ENCODE measurements at regions not wholly inside any gene's neighbourhood (a gene's known extent, or its start where the extent isn't known, plus 50 kb on each side); places are given as distances from the start of the nearest gene placed in this dataset.

DNA sequence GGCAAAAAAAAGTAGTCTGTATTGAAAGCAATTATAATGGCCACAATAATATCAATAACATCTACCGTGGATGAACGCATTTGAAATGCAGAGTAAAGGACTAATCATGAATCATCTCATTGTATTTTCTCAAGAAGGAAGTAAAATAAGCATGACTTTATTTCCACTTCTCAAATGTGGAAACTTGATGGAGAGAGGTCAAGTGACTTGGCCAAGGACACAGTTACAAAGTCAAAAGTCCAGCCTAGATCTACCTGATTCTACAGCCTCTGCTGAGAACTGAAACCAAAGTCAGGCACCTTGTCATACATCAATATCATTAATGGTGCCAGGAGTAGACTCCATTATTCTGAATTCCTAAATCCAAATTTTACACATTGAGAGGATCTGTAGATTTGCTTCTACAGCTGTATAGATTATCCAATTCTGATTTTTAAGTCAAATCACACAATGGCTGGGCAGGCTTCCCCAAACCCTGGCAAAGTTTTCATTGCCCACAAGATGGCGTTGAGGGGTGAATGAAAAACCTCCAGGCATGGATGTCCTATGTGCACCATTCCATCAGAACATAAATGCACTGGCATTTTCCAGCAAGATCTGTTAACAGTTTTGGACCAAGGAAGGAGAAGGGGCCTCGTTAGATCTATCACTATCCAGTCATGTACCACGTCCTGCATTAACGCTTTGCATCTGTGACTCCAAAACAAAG lies 423.1 kb downstream of the MAFB start:
- no peak for DNase-seq

DNA sequence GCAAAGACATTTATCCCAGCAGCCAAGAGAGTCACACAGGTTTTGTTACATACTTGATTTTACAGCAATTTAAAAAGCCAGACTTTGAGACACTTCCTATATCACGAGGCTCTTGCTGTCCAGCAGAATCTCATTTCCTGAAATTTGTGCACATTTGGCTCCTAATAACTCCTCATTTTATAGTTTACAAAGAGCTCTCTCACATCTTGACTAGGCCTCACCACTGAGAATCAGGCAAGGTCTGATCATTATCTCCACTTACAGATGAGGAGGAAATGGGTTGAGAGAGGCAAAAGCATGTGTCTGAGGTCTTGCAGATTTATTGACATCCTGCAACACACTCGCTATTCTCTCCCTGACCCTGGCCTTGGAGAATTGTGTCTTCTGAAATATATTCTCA lies 426.8 kb downstream of the MAFB start:
- DNase-seq = no peak

DNA sequence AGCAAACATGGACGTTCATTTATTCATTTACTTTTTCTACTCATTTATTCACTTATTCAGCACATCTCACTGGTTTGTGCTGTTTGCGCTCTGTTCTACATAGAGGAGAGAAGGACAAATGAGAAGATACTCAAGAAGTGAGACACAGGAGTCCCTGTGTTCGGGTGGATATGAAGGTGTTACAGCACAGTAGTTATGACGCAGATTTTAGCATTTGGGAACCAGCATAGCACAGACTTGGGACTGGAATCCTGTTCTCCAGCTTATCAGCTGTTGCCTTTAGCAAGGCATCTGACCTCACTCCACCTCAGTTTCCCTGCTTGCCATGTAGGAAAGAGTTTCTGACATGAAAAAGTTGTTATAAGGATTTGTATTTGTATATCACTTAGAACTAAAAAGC lies 430.1 kb downstream of the MAFB start:
- DNase-seq = no peak

DNA sequence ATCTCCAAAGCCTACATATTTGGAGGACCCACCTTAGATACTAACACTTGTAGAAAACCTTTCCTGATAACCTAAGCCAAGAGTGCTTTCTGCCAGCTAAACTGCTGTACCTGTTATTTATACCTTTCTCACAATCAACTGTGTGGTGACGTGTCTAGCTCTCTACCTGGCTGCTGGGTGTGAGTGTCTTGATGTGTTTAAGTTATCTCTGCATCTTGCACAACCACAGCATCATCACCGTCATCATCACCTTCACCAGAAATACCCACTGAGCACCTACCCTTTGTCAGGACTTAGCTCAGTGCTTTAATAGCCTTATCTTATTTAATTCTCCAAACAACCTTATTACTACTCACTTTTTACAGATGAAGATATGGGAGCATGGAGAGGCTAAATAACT lies 431.3 kb downstream of the MAFB start:
- no peak for DNase-seq

DNA sequence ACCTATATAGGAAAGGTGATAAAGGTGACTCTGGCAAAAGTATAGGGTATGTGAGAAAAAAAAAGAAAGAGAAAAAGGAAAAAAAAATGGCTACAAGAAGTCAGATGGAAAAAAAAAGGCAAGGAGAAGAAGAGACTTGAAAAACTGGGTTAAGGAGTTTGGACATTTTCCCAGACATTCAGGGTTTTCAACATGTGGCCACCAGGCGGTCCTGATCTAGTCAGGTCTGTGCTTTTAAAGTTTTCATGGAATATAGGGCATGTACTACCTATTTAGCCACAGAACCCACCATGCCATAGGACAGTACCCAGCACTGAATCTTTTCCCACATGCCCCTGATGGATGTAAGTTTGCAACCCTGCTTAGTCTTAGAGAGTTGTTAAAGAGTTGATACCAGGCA lies 433.7 kb downstream of the MAFB start:
- DNase-seq = no peak

DNA sequence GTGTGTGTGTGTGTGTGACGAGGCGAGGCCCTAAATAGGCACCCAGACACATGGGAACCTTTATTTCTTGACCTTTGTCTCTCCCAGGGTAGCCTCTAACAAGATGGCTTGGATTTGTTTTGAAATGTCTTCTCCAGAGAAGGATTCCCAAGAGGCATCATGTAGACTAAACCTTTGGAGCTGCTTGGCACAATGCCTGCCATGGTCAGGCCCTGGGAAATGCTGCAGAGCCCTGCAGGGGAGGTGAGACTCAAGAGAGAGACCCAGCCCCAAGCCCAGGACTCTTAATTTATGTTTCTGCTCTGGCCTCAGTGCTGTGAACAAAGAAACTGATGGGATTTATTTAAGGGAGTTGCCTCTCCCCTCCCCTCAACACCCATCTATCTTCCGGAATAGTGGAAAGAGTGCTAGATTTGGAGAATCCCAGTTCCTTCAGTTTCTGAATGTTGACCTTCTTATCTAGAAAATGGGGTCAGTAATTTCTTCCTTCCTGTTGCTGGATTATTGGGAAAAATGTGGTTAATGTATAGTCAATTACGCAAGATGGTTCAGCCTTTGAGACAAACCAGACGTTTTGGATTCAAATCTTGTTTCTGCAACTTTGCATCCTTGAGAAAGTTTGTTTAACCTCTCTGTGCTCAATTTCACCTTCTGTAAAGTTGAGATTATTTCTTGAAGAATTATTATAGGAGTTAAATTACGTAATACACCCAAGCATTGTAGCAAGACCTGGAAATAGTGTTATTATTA lies 434.8 kb downstream of the MAFB start:
- DNase-seq = no peak

DNA sequence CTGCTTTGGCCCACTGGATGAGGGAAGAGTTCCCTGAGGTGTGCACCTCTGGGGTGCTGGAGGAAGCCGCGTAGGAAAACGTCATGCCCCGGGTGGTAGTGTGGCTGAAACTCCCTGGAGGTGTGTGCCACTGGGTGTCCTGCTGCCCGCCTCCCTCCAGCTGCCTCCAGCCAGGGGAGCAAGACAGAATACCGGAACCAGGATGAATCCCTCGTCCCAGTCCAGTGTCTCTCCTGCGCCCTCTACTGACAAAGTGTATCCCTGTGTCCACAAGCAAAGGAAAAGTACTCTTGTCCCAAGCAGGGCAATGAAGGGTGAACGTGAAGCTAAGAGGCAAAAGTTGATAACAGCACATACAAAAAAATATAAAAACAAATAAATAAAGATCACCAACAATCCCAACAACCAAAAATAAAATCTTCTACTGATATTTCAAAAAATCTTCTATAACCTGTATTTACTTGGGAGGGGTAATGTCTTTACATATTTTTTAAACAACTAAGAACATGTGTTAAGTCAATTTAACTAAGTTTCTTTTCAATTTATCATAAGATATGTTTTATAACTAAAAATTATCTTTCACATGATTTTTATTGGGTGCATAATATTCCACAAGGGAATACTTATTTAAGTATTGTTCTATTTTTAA lies 437.6 kb downstream of the MAFB start:
- no peak for DNase-seq

DNA sequence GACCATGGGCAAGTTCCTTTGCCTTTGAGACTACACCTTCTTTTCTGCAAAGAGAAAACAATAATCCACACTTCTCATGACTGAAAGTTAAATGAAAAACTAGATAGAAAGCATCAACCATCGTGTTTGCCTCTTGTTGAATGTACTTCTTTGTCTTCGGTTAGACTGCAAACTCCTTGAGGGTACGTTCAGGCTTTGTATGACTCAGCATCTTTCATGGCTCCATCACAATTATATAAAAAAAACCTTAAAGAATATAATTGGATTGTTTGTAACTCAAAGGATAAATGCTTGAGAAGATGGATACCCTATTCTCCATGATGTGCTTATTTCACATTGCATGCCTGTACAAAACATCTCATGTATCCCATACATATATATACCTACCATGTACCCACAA lies 439.2 kb downstream of the MAFB start:
- DNase-seq = no peak

DNA sequence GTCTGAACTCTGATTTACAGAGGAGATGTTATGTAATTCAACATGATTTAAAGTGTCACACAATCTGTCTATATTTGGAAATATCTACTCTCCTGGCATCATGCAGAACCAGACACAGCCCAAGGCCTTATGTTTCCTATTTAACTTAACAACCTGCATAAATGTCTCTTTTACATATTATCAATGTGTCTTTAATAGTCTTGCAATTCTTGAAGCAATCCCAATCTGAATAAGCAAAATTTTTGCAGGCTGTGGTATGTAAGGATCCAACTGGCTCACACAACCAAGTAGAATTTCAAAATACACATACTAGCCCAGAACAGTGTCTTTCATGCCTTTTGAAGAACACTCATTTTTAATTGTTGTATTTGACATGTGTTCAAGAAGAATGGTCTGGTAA lies 443.2 kb downstream of the MAFB start:
- no peak for DNase-seq

DNA sequence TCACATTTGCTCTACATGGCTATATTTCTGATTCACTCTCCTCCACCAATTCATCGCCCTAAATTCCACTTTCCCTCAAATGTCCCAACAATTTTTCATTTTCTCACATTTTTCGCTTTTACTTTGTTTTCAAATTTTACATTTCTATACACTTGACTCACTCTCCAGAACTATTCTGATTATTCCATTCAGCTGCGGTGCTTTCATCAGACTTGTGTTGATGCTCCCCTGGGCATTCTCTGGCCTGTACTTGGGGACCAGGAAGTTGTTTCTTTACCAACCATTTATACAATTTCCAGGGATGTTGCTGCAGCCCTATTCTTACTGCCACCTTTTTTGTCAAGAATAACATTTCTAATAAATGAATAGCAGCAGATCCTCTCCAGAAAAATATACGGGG lies 444.8 kb downstream of the MAFB start:
- DNase-seq = no peak

DNA sequence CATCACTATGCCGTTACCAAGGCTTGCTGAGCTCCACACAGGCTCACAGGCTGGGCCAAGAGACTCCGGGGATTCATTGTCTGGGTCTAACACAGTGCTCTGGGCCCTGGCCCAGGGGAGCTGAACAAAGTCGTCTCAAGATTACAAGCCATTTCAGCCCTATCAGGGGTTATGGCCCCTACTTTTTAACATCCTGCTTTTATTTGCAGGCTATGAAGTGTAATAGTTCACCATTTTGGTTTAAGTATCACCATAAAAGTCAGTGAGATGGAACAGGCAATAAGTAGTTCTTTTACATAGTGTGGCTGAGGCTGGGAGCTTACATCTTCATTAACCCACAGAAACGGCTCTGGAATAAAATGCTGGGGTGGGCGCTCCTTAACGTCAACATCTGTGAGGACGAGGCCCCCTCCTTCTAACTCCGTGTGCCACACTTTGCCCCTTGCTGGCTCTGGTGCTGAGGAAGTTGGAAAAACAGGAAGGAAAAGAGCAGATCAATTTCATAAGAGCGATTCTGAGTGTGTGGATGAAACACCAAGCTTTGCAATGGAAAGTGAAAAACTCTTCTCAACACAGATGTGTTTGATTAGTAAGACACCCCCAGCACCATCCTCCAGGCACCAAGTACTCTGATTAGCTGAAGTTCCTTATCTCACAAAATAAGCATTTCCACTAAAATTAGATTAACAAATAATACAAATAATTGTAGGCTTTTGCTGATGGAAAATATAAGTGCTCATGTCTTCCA lies 447.3 kb downstream of the MAFB start:
- no peak for DNase-seq

DNA sequence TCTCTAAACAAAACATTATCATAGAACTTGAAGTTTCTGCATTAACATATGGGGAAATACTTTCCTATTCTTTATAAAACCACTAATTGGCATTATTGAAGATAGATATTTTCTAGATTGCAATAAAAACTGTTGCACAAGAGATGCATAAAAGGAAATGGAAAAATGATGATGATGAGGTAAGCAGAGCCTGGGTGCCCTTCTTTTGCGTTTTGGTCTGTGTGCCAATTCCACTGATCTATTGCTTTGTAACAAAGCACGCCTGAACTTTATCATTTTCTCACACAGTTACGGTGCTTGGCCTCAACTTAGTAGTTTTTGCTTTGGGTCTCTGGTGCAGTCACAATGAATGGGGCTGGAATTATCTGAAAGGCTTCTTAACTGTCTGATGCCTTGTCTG lies 450.5 kb downstream of the MAFB start:
- DNase-seq = no peak

DNA sequence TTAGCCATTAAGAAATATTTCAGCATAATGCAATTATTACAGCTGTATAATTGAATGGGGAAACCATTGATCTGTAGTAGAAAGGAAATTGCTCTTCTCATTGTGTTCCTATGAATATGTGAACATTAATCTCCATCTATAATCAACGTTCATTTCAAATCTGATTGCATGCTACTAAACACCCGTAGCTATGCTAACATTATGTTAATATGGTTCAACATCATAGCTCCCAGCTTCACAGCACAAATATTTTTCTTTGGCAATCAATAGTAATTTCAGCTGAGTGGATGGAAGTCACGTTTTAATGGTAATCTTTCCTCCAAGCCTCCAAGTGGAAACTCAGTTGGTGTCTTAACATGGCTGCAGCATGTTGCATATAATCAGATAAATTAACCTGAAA lies 454.4 kb downstream of the MAFB start:
- DNase-seq = no peak

DNA sequence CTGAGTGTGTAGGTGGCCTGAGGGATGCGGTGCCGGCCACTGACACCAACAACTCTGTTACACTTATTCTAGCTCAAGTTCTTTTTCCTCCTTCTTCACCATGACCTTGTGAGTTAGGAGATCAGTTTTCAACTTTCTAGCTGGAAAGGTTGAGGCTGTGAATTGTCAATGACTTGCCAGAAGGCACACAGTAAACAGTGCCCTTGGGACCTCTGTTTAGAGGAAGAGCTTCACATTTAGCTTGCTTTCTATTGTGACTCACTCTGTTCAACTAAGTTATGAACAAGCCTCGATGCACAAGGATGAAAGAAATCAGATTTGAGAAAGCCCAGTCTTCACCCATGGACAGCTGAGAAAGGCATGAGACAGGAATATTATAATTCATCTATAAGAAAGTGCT lies 455.6 kb downstream of the MAFB start:
- no peak for DNase-seq

DNA sequence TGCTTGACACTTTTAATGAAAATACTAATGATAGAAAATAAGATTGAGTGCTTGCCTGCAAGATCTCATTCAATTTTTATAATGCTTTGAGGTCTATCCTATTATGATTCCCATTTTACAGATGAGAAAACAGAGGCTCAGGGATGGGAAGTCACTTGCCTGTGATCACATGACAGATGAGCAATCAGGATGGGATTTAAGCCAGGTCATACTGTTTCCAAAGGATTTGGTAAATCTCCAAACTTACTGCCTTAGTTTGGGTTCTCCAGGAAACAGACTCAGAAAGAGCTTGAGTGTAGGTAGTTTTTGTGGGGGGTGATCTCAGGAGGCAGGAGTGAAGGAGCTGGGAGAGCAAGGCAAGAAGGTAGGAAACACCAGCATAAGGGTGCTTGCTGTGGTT lies 456.3 kb downstream of the MAFB start:
- DNase-seq = no peak

DNA sequence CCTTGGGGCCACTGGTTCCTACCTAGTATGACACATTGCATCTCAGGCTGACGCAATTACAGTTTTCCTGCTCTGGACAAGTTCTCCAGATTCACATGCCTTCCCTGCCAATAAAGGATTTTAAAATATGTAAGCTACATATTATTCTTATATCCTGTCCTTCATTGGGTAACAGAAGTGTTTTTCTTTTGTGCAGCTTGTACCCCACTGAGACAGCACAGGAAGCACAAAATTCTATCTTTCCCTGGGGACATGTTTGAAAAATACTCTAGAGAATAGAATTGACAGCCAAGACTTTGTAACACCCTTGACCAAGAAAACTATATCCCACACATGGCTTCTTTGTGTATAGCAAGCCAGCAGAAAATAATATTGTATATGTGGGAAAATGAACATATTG lies 456.8 kb downstream of the MAFB start:
- no peak for DNase-seq

DNA sequence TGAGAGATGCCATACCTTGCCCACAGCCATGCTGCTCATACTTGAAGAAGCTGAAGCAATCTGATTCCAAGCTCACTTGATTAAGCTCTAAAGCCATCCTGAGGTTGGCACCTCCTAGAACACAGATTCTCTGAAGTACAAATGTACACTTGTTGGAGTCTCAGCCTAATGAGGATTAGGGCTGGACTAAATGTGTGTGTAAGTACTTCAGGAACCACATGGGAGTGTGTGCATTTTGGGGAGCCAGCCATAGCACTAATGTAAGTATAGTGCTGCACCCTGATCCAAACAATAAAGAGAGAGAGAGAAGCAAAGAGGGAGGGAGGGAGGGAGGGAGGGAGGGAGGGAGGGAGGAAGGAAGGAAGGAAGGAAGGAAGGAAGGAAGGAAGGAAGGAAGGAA lies 458.6 kb downstream of the MAFB start:
- no peak for DNase-seq

DNA sequence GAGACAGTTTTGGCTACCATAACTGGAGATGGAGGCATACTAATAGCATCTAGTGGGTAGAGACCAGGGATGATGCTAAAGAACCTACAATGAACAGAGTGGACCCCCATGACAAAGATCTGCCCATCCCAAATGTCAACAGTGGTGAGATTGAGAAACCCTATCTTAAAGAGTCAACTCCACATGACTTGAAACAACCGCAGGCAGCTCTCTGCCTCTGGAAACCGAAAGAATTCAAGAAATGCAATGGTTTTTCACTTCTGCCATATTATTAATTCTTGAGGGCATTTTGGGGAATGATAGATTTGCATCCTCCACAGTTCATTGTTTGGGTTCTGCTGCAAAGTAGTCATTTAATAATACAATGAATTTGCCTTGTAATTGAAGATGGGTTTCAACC lies 463.4 kb downstream of the MAFB start:
- no peak for DNase-seq

DNA sequence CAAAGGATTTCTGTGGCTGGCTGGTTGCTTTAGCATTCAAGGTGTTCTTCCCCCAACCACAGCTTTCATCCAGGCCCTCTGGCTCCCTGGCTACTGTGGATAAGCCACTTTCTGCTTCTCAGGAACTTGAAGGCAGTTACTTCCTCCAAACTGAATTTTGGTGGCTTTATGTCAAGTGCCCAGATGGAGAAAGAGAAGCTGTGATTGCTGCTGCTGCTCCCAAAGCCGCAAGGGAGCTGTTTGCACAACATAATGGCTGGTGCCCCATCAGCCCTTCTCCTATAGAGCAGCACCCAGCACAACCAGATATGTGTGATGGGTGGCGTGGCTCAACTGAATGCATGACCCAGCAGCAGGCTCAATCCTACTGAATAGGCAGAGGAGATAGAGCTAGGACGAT lies 465.2 kb downstream of the MAFB start:
- DNase-seq = no peak

DNA sequence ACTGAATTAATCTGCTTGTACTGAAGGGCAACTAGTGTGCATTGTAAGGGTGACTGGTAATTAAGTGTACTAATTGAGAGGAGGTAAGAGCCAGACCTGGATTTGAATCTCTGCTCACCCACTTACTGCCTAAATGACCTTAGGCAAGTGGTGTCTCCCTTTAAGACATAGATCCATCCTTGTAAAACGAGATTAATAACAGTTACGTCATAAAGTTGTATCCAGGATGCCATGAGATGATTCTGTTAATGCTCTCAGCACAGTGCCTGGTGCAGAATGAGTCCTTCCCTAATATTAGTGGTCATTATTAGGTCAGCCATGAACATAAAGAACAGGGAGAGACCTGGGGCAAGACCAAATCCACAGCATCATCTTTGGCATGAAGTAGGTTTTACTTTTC lies 470.1 kb downstream of the MAFB start:
- DNase-seq = no peak

DNA sequence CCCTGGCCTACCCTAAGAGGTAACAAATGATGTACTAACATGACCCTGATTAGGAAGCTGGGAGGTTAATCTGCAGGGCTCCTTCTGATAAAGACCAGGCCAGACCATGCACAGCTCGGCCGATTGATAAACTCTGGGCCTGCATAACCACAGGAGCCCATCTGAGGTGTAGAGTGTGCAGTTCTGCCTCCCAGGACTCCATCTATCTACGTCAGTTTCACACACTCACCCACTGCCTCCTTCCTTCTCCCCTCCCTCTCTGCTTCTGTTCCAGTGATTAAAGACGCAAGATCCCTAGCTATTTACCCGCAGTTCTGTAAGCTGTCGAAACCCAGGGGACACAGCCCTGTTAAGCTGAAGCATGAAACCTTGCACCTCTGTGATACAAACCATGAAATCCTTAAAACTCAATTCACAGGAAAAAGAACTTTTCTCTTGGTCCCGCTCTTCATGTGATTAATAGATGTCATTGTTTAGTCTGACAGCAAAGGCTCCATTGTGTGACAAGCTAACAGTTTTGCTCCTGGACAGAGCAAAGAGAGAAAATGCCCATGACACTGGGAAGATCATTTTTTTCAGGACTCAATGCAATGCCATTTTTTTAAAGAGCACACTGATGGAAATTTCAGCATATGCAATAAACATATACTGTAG lies 470.6 kb downstream of the MAFB start:
- DNase-seq = no peak

DNA sequence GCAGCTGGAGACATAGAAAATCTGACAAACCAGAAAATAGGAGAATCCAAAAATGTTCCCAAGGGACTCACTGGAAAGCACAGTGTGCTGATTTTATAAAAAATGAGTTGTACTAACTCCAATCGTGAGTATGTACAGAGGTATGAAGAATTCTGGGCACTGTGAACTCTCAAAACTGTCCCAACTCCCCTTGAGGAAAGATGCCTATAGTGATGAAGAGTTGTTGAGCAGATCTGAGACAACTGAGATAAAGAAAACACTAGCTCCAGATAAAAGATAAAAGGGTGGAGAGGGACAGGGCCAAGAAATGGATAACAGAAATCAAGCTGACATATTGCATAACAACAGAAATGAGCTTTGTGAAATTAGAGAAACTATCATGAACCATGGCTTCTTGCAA lies 481.4 kb downstream of the MAFB start:
- DNase-seq = no peak

DNA sequence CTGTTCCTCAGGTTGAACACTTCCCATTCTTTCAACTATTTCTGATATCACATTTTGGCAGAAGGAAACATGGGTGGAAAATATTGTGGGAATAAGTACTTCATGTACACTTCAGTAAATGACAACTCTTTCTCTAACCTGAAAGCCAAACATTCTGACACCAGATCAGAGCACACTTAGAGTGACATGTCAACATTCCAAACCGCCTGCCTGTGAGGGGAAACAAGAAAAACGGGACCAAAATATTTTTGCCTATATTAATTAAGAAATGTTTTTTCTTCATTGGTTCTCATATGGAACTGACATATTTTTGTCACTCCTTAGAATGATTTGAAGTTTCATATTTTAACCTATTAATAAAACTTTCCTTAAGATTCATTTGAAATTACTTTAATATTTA lies 483.1 kb downstream of the MAFB start:
- DNase-seq = no peak

Measured in bone marrow (tissue), 2 donors.